Endothelial cell of umbilical vein (primary cell): ENCODE measurements at regions not wholly inside any gene's neighbourhood (a gene's known extent, or its start where the extent isn't known, plus 50 kb on each side); places are given as distances from the start of the nearest gene placed in this dataset.

ENCODE experiments used
- BruUV-seq: library from RNA; stranded (reverse); fragments of 400-500 nt; replicated peaks from 2 replicates; lab custom pipeline; 2021; lab: Mats Ljungman, UMichigan
- CTCF ChIA-PET: fragments of 300-600, 350-600 bp; sonication (Branson Sonifier 250); formaldehyde crosslinking; loops from one replicate; lab custom pipeline; 2021; ENCODE audit warnings: antibody characterized with exemption, inconsistent platforms; lab: Charles Lee
- POLR2A ChIA-PET: fragments of 300-600, 350-600 bp; sonication (Branson Sonifier 250); formaldehyde crosslinking; loops from one replicate; lab custom pipeline; 2021; ENCODE audit warnings: antibody characterized with exemption, inconsistent platforms; lab: Charles Lee
- DNase-seq: peaks from one replicate; pipeline ENCODE4 v3.0.0-alpha.2; 2011; ENCODE audit warnings: low read depth, low spot score
- FAIRE-seq: peaks from 2 replicates; lab custom pipeline; 2011; peaks lifted over from hg19 to GRCh38; lab: Jason Lieb, UNC
- H2AFZ ChIP-seq: 2 replicates; pipeline ENCODE4 v1.6.0; 2012; ENCODE audit warnings: low read depth, low read length, control low read depth, inconsistent platforms
- H3K27ac ChIP-seq: 2 replicates; pipeline ENCODE4 v1.5.1; 2011; ENCODE audit warnings: low read depth, mild to moderate bottlenecking, control low read depth, low read length, moderate library complexity; ENCODE audit not compliant: insufficient read depth
- H3K27me3 ChIP-seq, 2 experiments: 2 replicates each; pipeline versions ENCODE4 v1.6.0 to v1.6.1; 2011; ENCODE audit warnings: low read length in 2 of 2, mixed read lengths in 1 of 2; ENCODE audit not compliant: control insufficient read depth in 2 of 2, insufficient read depth in 2 of 2
- H3K36me3 ChIP-seq, 2 experiments: 2 replicates in 1 of 2; 3 replicates in 1 of 2; pipeline ENCODE4 v1.5.1; 2011; ENCODE audit warnings: low read length in 2 of 2, mild to moderate bottlenecking in 1 of 2, moderate library complexity in 1 of 2; ENCODE audit not compliant: control insufficient read depth in 2 of 2, insufficient read depth in 2 of 2; ENCODE audit errors: extremely low read depth in 1 of 2
- H3K4me1 ChIP-seq: 3 replicates; pipeline ENCODE4 v1.5.1; 2011; ENCODE audit warnings: mild to moderate bottlenecking, low read length; ENCODE audit not compliant: control insufficient read depth, insufficient read depth; ENCODE audit errors: extremely low read depth
- H3K4me2 ChIP-seq: 2 replicates; pipeline ENCODE4 v1.6.1; 2011; ENCODE audit warnings: low read length, control low read depth, mixed read lengths; ENCODE audit not compliant: insufficient read depth
- H3K4me3 ChIP-seq, 3 experiments: fragments of 200-600 bp in 1 of 3; sonication (generic), shearing (Covaris generic) in 1 of 3; replicated peaks in 1 of 3; 2 replicates each; pipeline ENCODE4 v1.5.1; 2011 to 2016; ENCODE audit warnings: control low read depth in 3 of 3, low read length in 3 of 3, mild to moderate bottlenecking in 2 of 3, inconsistent platforms in 1 of 3, low read depth in 1 of 3, moderate library complexity in 1 of 3; ENCODE audit not compliant: insufficient read depth in 1 of 3
- H3K79me2 ChIP-seq: 2 replicates; pipeline ENCODE4 v1.6.0; 2012; ENCODE audit warnings: low read length, inconsistent platforms; ENCODE audit not compliant: control insufficient read depth, insufficient read depth
- H3K9ac ChIP-seq: replicated peaks from 2 replicates; pipeline ENCODE3; 2011; ENCODE audit warnings: low read length, control low read depth; ENCODE audit not compliant: insufficient read depth; ENCODE audit errors: extremely low read depth
- H3K9me1 ChIP-seq: replicated peaks from 3 replicates; pipeline ENCODE4 v1.6.0; 2011; ENCODE audit warnings: mild to moderate bottlenecking, low read length; ENCODE audit not compliant: control insufficient read depth, insufficient read depth; ENCODE audit errors: extremely low read depth
- H3K9me3 ChIP-seq: replicated peaks from 2 replicates; pipeline ENCODE4 v1.5.1; 2012; ENCODE audit warnings: low read length, inconsistent platforms; ENCODE audit not compliant: control insufficient read depth, insufficient read depth
- H4K20me1 ChIP-seq: replicated peaks from 2 replicates; pipeline ENCODE3; 2011; ENCODE audit warnings: mild to moderate bottlenecking, low read length; ENCODE audit not compliant: control insufficient read depth, insufficient read depth; ENCODE audit errors: extremely low read depth
- EZH2 ChIP-seq: IDR thresholded peaks from 2 replicates; pipeline ENCODE4 v1.6.1; 2012; ENCODE audit warnings: borderline replicate concordance, low read depth, mild to moderate bottlenecking, moderate library complexity, low read length, inconsistent platforms; ENCODE audit not compliant: severe bottlenecking
- FOS ChIP-seq: IDR thresholded peaks from 2 replicates; pipeline ENCODE4 v1.6.1; 2011; ENCODE audit warnings: mild to moderate bottlenecking, low read length, moderate library complexity, borderline replicate concordance; ENCODE audit not compliant: insufficient read depth
- GATA2 ChIP-seq: IDR thresholded peaks from 2 replicates; pipeline ENCODE4 v1.7.0; 2011; ENCODE audit warnings: low read depth, mild to moderate bottlenecking, moderate library complexity, mixed read lengths, low read length; ENCODE audit not compliant: insufficient read length, insufficient read depth
- JUN ChIP-seq: IDR thresholded peaks from 2 replicates; pipeline ENCODE4 v1.6.1; 2011; ENCODE audit warnings: borderline replicate concordance, low read depth; ENCODE audit not compliant: insufficient read length, insufficient read depth
- MAX ChIP-seq: IDR thresholded peaks from 2 replicates; pipeline ENCODE4 v1.6.1; 2011; ENCODE audit not compliant: insufficient read depth, insufficient read length
- MYC ChIP-seq: IDR thresholded peaks from one replicate; pipeline ENCODE4 v1.6.1; 2011; ENCODE audit warnings: mild to moderate bottlenecking, low read depth, low read length
- POLR2A ChIP-seq: IDR thresholded peaks from 2 replicates; pipeline ENCODE4 v1.6.1; 2012; ENCODE audit warnings: low read depth, mild to moderate bottlenecking, control low read depth, low read length
- POLR2AphosphoS5 ChIP-seq: IDR thresholded peaks from 2 replicates; pipeline ENCODE4 v1.6.1; 2012; ENCODE audit warnings: low read depth, mild to moderate bottlenecking, control low read depth, low read length, moderate library complexity; ENCODE audit not compliant: insufficient read depth
- dilution Hi-C: fragments of 300-500 bp; cut with MboI; formaldehyde crosslinking; loops from one replicate; pipeline ENCODE4 v1.15.0; 2019; ENCODE audit warnings: low sequenced_read_pairs; ENCODE audit not compliant: extremely low pct_ligation_motif_present
- intact Hi-C: fragments of 100-400 bp; cut with micrococcal nuclease; formaldehyde crosslinking; loops from one replicate; pipeline ENCODE4 v1.10.0; 2022
- TF ChIP-seq, protein P1 (sequence below), 2 donors: IDR thresholded peaks; 1 replicate in 1 of 2; 2 replicates in 1 of 2; pipeline ENCODE4 v1.5.1; 2011; ENCODE audit warnings: low read length in 2 of 2, mild to moderate bottlenecking in 2 of 2, moderate library complexity in 2 of 2, control low read depth in 1 of 2, inconsistent platforms in 1 of 2, low read depth in 1 of 2; ENCODE audit not compliant: insufficient read depth in 1 of 2; ENCODE audit errors: extremely low read depth in 1 of 2

GRCh38 chr1:65505547-65506300 lies 85.3 kb downstream of the LEPR start:
- Histone ChIP-seq H3K79me2 (no peaks in the 10 kb centered on the region), H3K9ac (no peak overlapping the region), H2AFZ (no peak overlapping the region), H3K4me1 (peaks cover 12% of the 10 kb centered on the region), H3K36me3 (no peaks in the 10 kb centered on the region), H4K20me1 (no peaks in the 10 kb centered on the region), H3K27me3 (no peaks in the 10 kb centered on the region), H3K4me2 (no peak overlapping the region), H3K4me3 (no peak overlapping the region), H3K27ac (no peak overlapping the region), H3K9me1 (no peaks in the 10 kb centered on the region), H3K9me3 (no peaks in the 10 kb centered on the region)
- no peak for FAIRE-seq
- CTCF ChIA-PET: interaction anchor here (0.7 kb wide), 1 partner anchor 46 kb away, joined by 3 read pairs; no protein-coding TSS in a partner anchor
- BruUV-seq: no TSS peak
- dilution Hi-C loops: no loop called here
- intact Hi-C loops: no loop called here
- TF ChIP-seq MAX (no peak), MYC (no peak), EZH2 (no peak)
- POLR2A ChIA-PET: no interaction called here
- no peak for DNase-seq

DNA sequence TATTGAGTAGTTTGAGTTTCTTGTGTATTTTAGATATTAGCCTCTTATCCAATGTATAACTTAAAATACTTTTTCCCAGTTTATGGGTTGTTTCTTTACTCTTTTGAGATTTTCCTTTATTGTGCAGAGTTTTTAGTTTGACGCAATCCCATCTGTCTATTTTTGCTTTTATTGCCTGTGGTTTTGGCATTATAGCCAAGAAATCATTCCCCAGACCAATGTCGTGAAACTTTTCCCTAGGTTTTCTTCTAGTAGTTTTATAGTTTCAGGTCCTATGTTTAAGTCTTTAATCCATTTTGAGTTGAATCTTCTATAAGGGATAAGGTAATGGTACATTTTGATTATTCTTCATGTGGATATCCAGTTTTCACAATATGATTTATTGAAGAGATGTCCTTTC lies 87.6 kb downstream of the LEPR start:
- no peaks in the 10 kb centered on the region for H3K9me3 ChIP-seq
- H2AFZ ChIP-seq: no peak overlapping the region
- H3K4me2 ChIP-seq: no peak overlapping the region
- BruUV-seq: no TSS peak
- dilution Hi-C loops (no loop called here), intact Hi-C loops (no loop called here)
- no peaks in the 10 kb centered on the region for H3K9me1 ChIP-seq
- DNase-seq (no peak), FAIRE-seq (no peak)
- peaks cover 20% of the 10 kb centered on the region for H3K4me1 ChIP-seq
- no peak overlapping the region for H3K9ac ChIP-seq
- no peak overlapping the region for H3K4me3 ChIP-seq
- H3K27ac ChIP-seq: no peak overlapping the region
- H3K36me3 ChIP-seq: no peaks in the 10 kb centered on the region
- no peaks in the 10 kb centered on the region for H3K27me3 ChIP-seq
- TF ChIP-seq EZH2: no peak
- no peak for TF ChIP-seq POLR2AphosphoS5
- TF ChIP-seq, protein P1, sequence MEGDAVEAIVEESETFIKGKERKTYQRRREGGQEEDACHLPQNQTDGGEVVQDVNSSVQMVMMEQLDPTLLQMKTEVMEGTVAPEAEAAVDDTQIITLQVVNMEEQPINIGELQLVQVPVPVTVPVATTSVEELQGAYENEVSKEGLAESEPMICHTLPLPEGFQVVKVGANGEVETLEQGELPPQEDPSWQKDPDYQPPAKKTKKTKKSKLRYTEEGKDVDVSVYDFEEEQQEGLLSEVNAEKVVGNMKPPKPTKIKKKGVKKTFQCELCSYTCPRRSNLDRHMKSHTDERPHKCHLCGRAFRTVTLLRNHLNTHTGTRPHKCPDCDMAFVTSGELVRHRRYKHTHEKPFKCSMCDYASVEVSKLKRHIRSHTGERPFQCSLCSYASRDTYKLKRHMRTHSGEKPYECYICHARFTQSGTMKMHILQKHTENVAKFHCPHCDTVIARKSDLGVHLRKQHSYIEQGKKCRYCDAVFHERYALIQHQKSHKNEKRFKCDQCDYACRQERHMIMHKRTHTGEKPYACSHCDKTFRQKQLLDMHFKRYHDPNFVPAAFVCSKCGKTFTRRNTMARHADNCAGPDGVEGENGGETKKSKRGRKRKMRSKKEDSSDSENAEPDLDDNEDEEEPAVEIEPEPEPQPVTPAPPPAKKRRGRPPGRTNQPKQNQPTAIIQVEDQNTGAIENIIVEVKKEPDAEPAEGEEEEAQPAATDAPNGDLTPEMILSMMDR (IDR thresholded peaks at IDR 0.05; ENCODE audit: extremely low read depth in 1 of 2, insufficient read depth in 1 of 2, low read depth in 1 of 2, low read length in 2 of 2): no peak
- TF ChIP-seq JUN: no peak
- TF ChIP-seq MYC: no peak
- TF ChIP-seq POLR2A: no peak
- no peak for TF ChIP-seq FOS
- TF ChIP-seq MAX: no peak
- no peak for TF ChIP-seq GATA2
- H4K20me1 ChIP-seq: no peaks in the 10 kb centered on the region
- no peaks in the 10 kb centered on the region for H3K79me2 ChIP-seq
- CTCF ChIA-PET: no interaction called here
- POLR2A ChIA-PET: no interaction called here
